Neuronal stem cell (in vitro differentiated cells): ENCODE measurements at regions not wholly inside any gene's neighbourhood (a gene's known extent, or its start where the extent isn't known, plus 50 kb on each side); places are given as distances from the start of the nearest gene placed in this dataset.

ENCODE experiments used
- DNase-seq: peaks from one replicate; pipeline ENCODE4 v3.0.0-alpha.2; 2013; ENCODE audit warnings: low spot score
- H2AFZ ChIP-seq: one replicate; pipeline ENCODE4 v1.6.1; 2013; ENCODE audit warnings: mild to moderate bottlenecking, low read length, inconsistent platforms
- H2AK5ac ChIP-seq: 2 replicates; pipeline ENCODE4 v1.6.1; 2013; ENCODE audit warnings: low read depth, mild to moderate bottlenecking, inconsistent platforms, low read length, moderate library complexity, mixed read lengths
- H2BK120ac ChIP-seq: 2 replicates; pipeline ENCODE4 v1.6.1; 2013; ENCODE audit warnings: low read depth, mild to moderate bottlenecking, inconsistent platforms, low read length, moderate library complexity, mixed read lengths
- H2BK12ac ChIP-seq: one replicate; pipeline ENCODE4 v1.6.1; 2013; ENCODE audit warnings: low read length, inconsistent platforms
- H2BK15ac ChIP-seq: 2 replicates; pipeline ENCODE4 v1.6.1; 2013; ENCODE audit warnings: mild to moderate bottlenecking, low read length, inconsistent platforms, mixed read lengths
- H2BK5ac ChIP-seq: one replicate; pipeline ENCODE4 v1.6.1; 2013; ENCODE audit warnings: inconsistent platforms, mild to moderate bottlenecking, low read length, moderate library complexity
- H3K14ac ChIP-seq: one replicate; pipeline ENCODE4 v1.6.1; 2013; ENCODE audit warnings: low read length, inconsistent platforms
- H3K18ac ChIP-seq: 2 replicates; pipeline ENCODE4 v1.6.1; 2013; ENCODE audit warnings: low read length, inconsistent platforms
- H3K23ac ChIP-seq: 2 replicates; pipeline ENCODE4 v1.6.1; 2013; ENCODE audit warnings: low read depth, mild to moderate bottlenecking, mixed read lengths, low read length, inconsistent platforms; ENCODE audit not compliant: poor library complexity
- H3K27ac ChIP-seq: replicated peaks from 3 replicates; pipeline ENCODE4 v1.5.1; 2013; ENCODE audit warnings: low read length, inconsistent platforms
- H3K27me3 ChIP-seq, 3 experiments: 2 replicates each; pipeline ENCODE4 v1.6.1; 2013; ENCODE audit warnings: low read length in 3 of 3, mild to moderate bottlenecking in 2 of 3, inconsistent platforms in 1 of 3, low read depth in 1 of 3, mixed read lengths in 1 of 3, moderate library complexity in 1 of 3; ENCODE audit not compliant: control insufficient read depth in 3 of 3, insufficient read depth in 3 of 3
- H3K36me3 ChIP-seq, 2 donors: replicated peaks in 1 of 2; 2 replicates each; pipeline ENCODE4 v1.6.1; 2013; ENCODE audit warnings: low read length in 2 of 2; ENCODE audit not compliant: control insufficient read depth in 2 of 2, insufficient read depth in 2 of 2
- H3K4ac ChIP-seq: 2 replicates; pipeline ENCODE4 v1.6.1; 2013; ENCODE audit warnings: inconsistent platforms, mild to moderate bottlenecking, low read length, moderate library complexity
- H3K4me1 ChIP-seq, 2 donors: 1 replicate in 1 of 2; 2 replicates in 1 of 2; pipeline ENCODE4 v1.6.1; 2013; ENCODE audit warnings: low read length in 2 of 2, low read depth in 1 of 2; ENCODE audit not compliant: control insufficient read depth in 2 of 2, insufficient read depth in 1 of 2
- H3K4me2 ChIP-seq: one replicate; pipeline ENCODE4 v1.6.1; 2013; ENCODE audit warnings: mild to moderate bottlenecking, low read length, inconsistent platforms; ENCODE audit not compliant: insufficient read depth, poor library complexity, severe bottlenecking
- H3K4me3 ChIP-seq, 2 donors: 2 replicates each; pipeline ENCODE4 v1.5.1; 2013; ENCODE audit warnings: low read length in 2 of 2, mild to moderate bottlenecking in 2 of 2, inconsistent platforms in 1 of 2, moderate library complexity in 1 of 2
- H3K79me1 ChIP-seq: one replicate; pipeline ENCODE4 v1.6.1; 2013; ENCODE audit warnings: low read depth, mild to moderate bottlenecking, inconsistent platforms, low read length, moderate library complexity
- H3K9ac ChIP-seq: one replicate; pipeline ENCODE4 v1.6.1; 2013; ENCODE audit warnings: mild to moderate bottlenecking, low read depth, low read length, inconsistent platforms; ENCODE audit not compliant: poor library complexity
- H3K9me3 ChIP-seq, 2 donors: replicated peaks in 1 of 2; 2 replicates each; pipeline versions ENCODE3 to v1.6.1; 2013; ENCODE audit warnings: low read length in 2 of 2, mild to moderate bottlenecking in 2 of 2, inconsistent platforms in 1 of 2, low read depth in 1 of 2, mixed read lengths in 1 of 2, moderate library complexity in 1 of 2; ENCODE audit not compliant: control insufficient read depth in 2 of 2, insufficient read depth in 1 of 2
- H4K8ac ChIP-seq: one replicate; pipeline ENCODE4 v1.6.1; 2013; ENCODE audit warnings: low read depth, mild to moderate bottlenecking, inconsistent platforms, low read length, moderate library complexity
- H4K91ac ChIP-seq: one replicate; pipeline ENCODE4 v1.6.1; 2013; ENCODE audit warnings: low read length, low read depth, mild to moderate bottlenecking, inconsistent platforms; ENCODE audit not compliant: poor library complexity
- WGBS, 2 donors: extraction: QIAGEN DNeasy Blood & Tissue Kit; methylation state at CpG; one replicate each; pipeline ENCODE4 v1.1.7; 2013; ENCODE audit warnings: missing lambda C conversion rate in 2 of 2, mixed read lengths in 1 of 2; ENCODE audit not compliant: insufficient read length in 2 of 2, insufficient replicate concordance in 1 of 2; ENCODE audit errors: extremely low coverage in 2 of 2; 5-methylcytosine and 5-hydroxymethylcytosine counted together

- H3K79me1 ChIP-seq = no peaks in the 10 kb centered on the region
- no peak overlapping the region for H2BK5ac ChIP-seq
- H2AFZ ChIP-seq = no peak overlapping the region
- H3K23ac ChIP-seq = no peak overlapping the region
- H3K4me3 ChIP-seq = no peak overlapping the region
- no peak for DNase-seq
- no peak overlapping the region for H3K4me2 ChIP-seq
- no peak overlapping the region for H3K9ac ChIP-seq
- H2BK12ac ChIP-seq = no peak overlapping the region
- H3K27me3 ChIP-seq = no peaks in the 10 kb centered on the region
- no peak overlapping the region for H4K91ac ChIP-seq
- no peak overlapping the region for H4K8ac ChIP-seq
- no peak overlapping the region for H2BK120ac ChIP-seq
- H3K4me1 ChIP-seq = no peaks in the 10 kb centered on the region
- no peak overlapping the region for H3K27ac ChIP-seq
- no peaks in the 10 kb centered on the region for H3K36me3 ChIP-seq
- H2BK15ac ChIP-seq = no peak overlapping the region
- no peaks in the 10 kb centered on the region for H3K9me3 ChIP-seq
- no peak overlapping the region for H2AK5ac ChIP-seq
- no CpG with 5 or more reads among the region's 7 CpGs for WGBS, 2 donors
- no peak overlapping the region for H3K4ac ChIP-seq
- no peak overlapping the region for H3K14ac ChIP-seq
- H3K18ac ChIP-seq = no peak overlapping the region
These were observed 420.2 kb downstream of the MED13L start for GRCh38 chr12:115857160-115857920.

- Histone ChIP-seq H3K9ac (no peak overlapping the region), H3K27ac (no peak overlapping the region), H2AK5ac (no peak overlapping the region), H2BK15ac (no peak overlapping the region), H3K79me1 (no peaks in the 10 kb centered on the region), H2AFZ (no peak overlapping the region), H4K8ac (no peak overlapping the region), H3K4me2 (no peak overlapping the region), H3K36me3 (no peaks in the 10 kb centered on the region), H3K14ac (no peak overlapping the region), H4K91ac (no peak overlapping the region), H2BK120ac (no peak overlapping the region), H2BK5ac (no peak overlapping the region), H3K4ac (no peak overlapping the region), H3K18ac (no peak overlapping the region), H3K9me3 (peaks cover 0 to 1% of the 10 kb centered on the region in 2 donors), H3K4me3 (no peak overlapping the region), H3K27me3 (no peaks in the 10 kb centered on the region), H3K23ac (no peak overlapping the region), H3K4me1 (no peaks in the 10 kb centered on the region), H2BK12ac (no peak overlapping the region)
- no peak for DNase-seq
- WGBS, 2 donors = no CpG with 5 or more reads among the region's 1 CpG
These were observed 425.4 kb downstream of the MED13L start for GRCh38 chr12:115852054-115852453.

- Histone ChIP-seq H3K23ac (no peak overlapping the region), H3K27ac (no peak overlapping the region), H3K9me3 (peaks cover 0 to 1% of the 10 kb centered on the region in 2 donors), H3K4me2 (no peak overlapping the region), H2BK120ac (no peak overlapping the region), H3K9ac (no peak overlapping the region), H3K79me1 (no peaks in the 10 kb centered on the region), H3K4me3 (no peak overlapping the region), H3K4me1 (no peaks in the 10 kb centered on the region), H3K36me3 (no peaks in the 10 kb centered on the region), H2BK12ac (no peak overlapping the region), H3K27me3 (no peaks in the 10 kb centered on the region), H2AK5ac (no peak overlapping the region), H3K14ac (no peak overlapping the region), H2BK15ac (no peak overlapping the region), H2AFZ (no peak overlapping the region), H4K91ac (no peak overlapping the region), H2BK5ac (no peak overlapping the region), H3K4ac (no peak overlapping the region), H4K8ac (no peak overlapping the region), H3K18ac (no peak overlapping the region)
- no peak for DNase-seq
- no CpG with 5 or more reads among the region's 1 CpG for WGBS, 2 donors
These were observed 426.5 kb downstream of the MED13L start for GRCh38 chr12:115850957-115851356.

DNA sequence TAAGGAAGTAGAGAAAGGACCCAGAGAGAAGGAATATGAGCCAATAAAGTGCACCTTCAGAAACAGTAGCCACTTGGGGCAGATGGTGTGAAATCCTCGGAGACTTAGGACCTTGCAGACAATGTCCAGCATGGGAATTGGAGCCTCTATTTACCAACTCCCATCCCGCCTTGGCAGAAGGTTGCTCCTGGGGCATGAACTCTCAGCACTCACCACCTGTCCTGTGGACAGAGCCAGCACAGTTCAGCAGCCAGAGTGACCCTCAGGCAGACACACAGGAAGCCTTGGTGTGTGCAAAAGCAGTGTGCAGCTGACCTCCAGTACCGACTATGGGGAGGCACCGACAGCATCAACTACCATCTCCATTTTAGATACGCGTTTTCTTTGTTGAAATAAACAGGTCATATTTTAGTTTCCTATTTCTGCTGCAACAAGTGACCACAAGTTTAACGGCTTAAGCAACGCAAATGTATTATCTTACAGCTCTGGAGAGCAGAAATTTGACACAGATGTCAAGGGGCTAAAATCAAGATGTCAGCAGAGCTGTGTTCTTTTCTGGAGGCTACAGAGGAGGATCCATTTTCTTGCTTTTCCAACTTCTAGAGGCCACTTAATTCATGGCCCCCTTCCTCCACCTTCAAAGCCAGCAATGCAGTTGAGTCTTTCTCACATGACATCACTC lies 428.1 kb downstream of the MED13L start:
- H3K14ac ChIP-seq = no peak overlapping the region
- H3K27ac ChIP-seq = no peak overlapping the region
- H2BK15ac ChIP-seq = no peak overlapping the region
- no peaks in the 10 kb centered on the region for H3K27me3 ChIP-seq
- no peak overlapping the region for H2AFZ ChIP-seq
- H2BK5ac ChIP-seq = no peak overlapping the region
- no peak overlapping the region for H2BK120ac ChIP-seq
- H2BK12ac ChIP-seq = no peak overlapping the region
- no peak overlapping the region for H3K4ac ChIP-seq
- DNase-seq = no peak
- H3K4me2 ChIP-seq = no peak overlapping the region
- no peaks in the 10 kb centered on the region for H3K36me3 ChIP-seq
- no peak overlapping the region for H3K18ac ChIP-seq
- no peak overlapping the region for H3K4me3 ChIP-seq
- WGBS, 2 donors = no CpG with 5 or more reads among the region's 8 CpGs
- no peaks in the 10 kb centered on the region for H3K79me1 ChIP-seq
- H3K9ac ChIP-seq = no peak overlapping the region
- H3K4me1 ChIP-seq = no peaks in the 10 kb centered on the region
- H2AK5ac ChIP-seq = no peak overlapping the region
- H3K23ac ChIP-seq = no peak overlapping the region
- H3K9me3 ChIP-seq = peaks cover 0 to 1% of the 10 kb centered on the region in 2 donors
- no peak overlapping the region for H4K8ac ChIP-seq
- H4K91ac ChIP-seq = no peak overlapping the region
